Omental fat pad (tissue), 3 donors: ENCODE measurements at regions not wholly inside any gene's neighbourhood (a gene's known extent, or its start where the extent isn't known, plus 50 kb on each side); places are given as distances from the start of the nearest gene placed in this dataset.

Experiments
- ATAC-seq: fragments of 150-250 bp; one replicate; pipeline ENCODE4 v1.9.1; 2016; ENCODE audit warnings: mild to moderate bottlenecking, moderate library complexity; ENCODE audit not compliant: low FRiP score
- DNase-seq: peaks from one replicate; pipeline ENCODE4 v3.0.0-alpha.2; 2019; ENCODE audit warnings: low spot score
- TF ChIP-seq, protein P1 (sequence below), 3 donors: fragments of 450-650 bp; IDR thresholded peaks; one replicate each; pipeline ENCODE4 v1.5.1; 2016 to 2017; ENCODE audit warnings: antibody characterized with exemption in 3 of 3, mild to moderate bottlenecking in 3 of 3, moderate library complexity in 2 of 3

DNA sequence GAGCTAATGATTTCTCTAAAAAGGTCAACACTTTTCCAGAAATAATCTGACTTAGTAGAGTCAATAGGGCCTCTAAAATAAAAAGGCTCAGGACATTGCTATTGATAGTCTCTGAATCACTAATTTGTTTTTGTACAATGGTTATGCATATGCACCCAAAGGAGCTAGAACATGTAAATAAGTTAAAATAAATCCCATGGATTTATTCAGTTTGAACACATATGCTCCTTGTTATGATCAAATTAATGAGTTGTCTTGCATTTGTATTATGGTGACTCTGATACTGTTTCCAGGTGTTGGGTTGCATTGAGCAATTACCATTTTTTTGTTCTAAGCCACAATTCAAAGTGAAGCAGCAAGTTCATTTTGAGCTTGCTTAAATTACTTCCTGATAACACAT, 276.0 kb upstream of the TUSC1 start:
- DNase-seq, result no peak
- TF ChIP-seq, protein P1, sequence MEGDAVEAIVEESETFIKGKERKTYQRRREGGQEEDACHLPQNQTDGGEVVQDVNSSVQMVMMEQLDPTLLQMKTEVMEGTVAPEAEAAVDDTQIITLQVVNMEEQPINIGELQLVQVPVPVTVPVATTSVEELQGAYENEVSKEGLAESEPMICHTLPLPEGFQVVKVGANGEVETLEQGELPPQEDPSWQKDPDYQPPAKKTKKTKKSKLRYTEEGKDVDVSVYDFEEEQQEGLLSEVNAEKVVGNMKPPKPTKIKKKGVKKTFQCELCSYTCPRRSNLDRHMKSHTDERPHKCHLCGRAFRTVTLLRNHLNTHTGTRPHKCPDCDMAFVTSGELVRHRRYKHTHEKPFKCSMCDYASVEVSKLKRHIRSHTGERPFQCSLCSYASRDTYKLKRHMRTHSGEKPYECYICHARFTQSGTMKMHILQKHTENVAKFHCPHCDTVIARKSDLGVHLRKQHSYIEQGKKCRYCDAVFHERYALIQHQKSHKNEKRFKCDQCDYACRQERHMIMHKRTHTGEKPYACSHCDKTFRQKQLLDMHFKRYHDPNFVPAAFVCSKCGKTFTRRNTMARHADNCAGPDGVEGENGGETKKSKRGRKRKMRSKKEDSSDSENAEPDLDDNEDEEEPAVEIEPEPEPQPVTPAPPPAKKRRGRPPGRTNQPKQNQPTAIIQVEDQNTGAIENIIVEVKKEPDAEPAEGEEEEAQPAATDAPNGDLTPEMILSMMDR (IDR thresholded peaks at IDR 0.05), result no peak
- no peak for ATAC-seq

DNA sequence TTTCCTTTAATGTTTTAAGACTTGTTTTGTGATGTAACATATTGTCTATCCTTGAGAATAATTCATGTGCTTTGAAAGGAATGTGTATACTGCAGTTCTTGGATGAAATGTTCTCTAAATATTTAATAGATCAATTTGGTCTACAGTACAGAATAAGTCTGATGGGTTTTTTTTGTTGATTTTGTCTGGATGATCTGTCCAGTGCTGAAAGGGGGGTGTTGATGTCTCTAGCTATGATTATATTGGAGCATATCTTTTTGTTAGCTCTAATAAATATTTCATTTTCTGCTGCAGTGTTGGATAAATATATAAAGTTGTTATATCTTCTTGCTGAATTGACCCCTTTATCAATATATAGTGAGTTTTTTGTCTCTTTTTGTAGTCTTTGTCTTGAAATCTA, 269.9 kb upstream of the TUSC1 start:
- TF ChIP-seq, protein P1 (IDR thresholded peaks at IDR 0.05), result no peak
- DNase-seq (no peak), ATAC-seq (no peak)

DNA sequence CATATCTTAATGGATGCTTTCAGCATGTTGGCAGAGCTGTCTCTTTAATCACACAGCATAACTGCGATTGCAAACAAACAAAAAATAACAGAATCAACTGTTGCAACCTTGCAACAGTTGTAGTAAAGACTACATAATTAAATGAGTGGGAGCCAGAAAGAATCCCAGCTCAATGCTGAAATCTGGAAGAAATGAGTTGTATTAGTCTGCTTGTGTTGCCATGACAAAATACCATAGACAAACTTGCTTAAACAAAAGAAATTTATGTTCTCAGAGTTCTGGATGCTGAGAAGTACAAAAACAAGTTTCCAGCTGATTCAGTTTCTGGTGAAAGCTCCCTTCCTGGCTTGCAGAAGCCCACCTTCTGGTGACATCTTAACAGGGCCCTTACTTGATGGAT, 260.9 kb upstream of the TUSC1 start:
- DNase-seq, result no peak
- TF ChIP-seq, protein P1 (IDR thresholded peaks at IDR 0.05), result no peak
- no peak for ATAC-seq

DNA sequence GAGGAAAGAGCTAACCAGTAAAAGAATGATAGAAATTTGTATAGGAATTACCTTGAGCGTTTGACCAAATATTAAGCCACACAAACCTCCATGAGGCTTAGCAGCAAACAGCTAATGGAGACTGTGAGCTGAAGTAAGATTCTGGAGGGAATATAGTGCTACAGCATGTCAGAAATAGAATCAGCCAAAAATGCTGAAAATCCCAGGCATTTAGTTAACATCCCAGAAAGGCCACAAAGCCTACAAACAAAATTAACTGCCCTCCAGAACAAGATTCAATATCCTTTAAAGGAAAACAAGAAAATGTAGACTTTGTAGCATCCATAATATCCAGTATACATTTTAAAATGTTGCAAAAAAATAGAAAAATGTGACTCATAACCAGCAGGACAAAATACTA, 257.8 kb upstream of the TUSC1 start:
- DNase-seq (no peak), ATAC-seq (no peak)
- TF ChIP-seq, protein P1 (IDR thresholded peaks at IDR 0.05), result no peak

DNA sequence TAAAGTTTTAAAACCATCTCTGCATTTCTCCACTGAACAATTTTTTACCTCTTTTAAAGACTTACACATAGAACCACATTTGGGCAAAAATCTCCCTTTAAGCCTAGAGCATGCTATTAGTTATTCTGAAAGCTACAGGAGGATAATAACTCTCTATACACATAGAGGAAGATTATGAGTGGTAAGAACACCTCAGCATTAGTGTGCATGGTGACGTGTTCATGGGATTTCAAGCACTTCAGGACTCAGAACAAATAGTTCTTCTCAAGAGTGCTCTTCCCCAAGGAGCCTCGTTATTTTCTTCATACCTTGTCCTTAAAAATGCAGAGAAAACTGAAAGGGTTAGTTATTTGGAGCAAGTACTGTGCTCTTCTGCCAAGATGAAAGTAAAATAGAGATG, 256.9 kb upstream of the TUSC1 start:
- TF ChIP-seq, protein P1 (IDR thresholded peaks at IDR 0.05), result no peak
- ATAC-seq, result no peak
- no peak for DNase-seq

DNA sequence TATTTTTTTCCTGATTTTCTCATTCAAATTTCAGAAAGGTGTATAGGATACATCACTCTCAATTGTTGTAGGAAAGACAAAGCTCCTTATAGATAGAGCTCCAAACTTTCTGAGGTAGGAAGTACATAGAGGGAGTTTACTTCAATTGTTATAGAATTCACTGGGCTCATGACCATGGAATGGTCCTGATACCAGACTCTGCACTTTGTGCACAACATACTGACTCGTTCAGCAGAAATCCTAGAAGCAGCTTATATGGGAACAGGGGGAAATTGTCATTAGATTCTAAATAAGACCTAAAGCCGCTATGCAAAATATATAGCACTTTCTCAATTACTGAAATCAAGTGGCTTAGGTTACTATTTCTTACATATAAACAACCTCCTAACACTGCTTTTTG, 240.5 kb upstream of the TUSC1 start:
- TF ChIP-seq, protein P1 (IDR thresholded peaks at IDR 0.05), result no peak
- no peak for DNase-seq
- ATAC-seq, result no peak

DNA sequence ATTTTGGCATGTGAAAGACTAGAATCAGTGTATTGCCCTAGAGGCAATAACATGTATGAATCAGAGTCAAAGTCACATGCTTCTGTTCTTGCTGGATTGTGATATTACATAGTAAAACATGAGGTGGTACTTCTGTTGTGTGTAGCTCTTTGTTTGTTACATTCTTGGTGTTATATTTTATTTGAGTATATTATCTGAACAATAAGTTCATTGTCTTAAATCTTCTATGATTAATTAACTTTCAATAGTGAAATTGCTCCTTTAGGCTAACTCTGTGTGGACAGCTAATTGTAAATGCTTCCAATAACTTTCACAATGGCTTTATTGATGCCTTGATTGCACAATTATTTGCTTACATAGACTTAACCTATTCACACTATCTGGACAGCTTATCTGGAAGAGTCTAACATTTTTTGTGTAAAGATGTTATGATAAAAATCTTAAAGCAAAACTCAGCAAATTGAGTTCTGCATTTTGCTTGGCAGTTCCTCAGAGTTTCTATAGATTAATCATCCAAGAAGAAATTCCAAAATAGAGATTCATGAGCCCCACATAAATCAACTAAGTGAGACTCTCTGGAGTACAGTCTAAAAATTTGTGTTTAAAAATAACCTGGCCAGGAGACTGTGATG, 239.6 kb upstream of the TUSC1 start:
- ATAC-seq, result no peak
- TF ChIP-seq, protein P1 (IDR thresholded peaks at IDR 0.05), result no peak
- no peak for DNase-seq
